Tibial artery (tissue), 4 donors: ENCODE measurements at regions not wholly inside any gene's neighbourhood (a gene's known extent, or its start where the extent isn't known, plus 50 kb on each side); places are given as distances from the start of the nearest gene placed in this dataset.

Experiments
- DNase-seq, 2 donors: peaks; one replicate each; pipeline ENCODE4 v3.0.0-alpha.2; 2019
- H3K27ac ChIP-seq, 2 donors: fragments of 200-600 bp; sonication (generic) in 1 of 2; 1 replicate in 1 of 2; 2 replicates in 1 of 2; pipeline ENCODE4 v1.5.1; 2018 to 2019; ENCODE audit warnings: mild to moderate bottlenecking in 1 of 2
- H3K27me3 ChIP-seq, 2 donors: fragments of 200-600 bp; sonication (generic) in 1 of 2; one replicate each; pipeline versions ENCODE4 v1.5.1 to v1.6.0; 2016 to 2019
- H3K36me3 ChIP-seq, 3 donors: fragments of 200-600 bp; sonication (generic) in 2 of 3; one replicate each; pipeline ENCODE4 v1.5.1; 2016 to 2019; ENCODE audit warnings: mild to moderate bottlenecking in 2 of 3
- H3K4me1 ChIP-seq, 4 donors: fragments of 200-600 bp; sonication (generic) in 2 of 4; 1 replicate in 3 of 4; 2 replicates in 1 of 4; pipeline ENCODE4 v1.5.1; 2016 to 2019
- H3K4me3 ChIP-seq, 2 donors: fragments of 200-600 bp; sonication (generic) in 1 of 2; 1 replicate in 1 of 2; 2 replicates in 1 of 2; pipeline ENCODE4 v1.5.1; 2018 to 2019; ENCODE audit warnings: mild to moderate bottlenecking in 2 of 2
- H3K9me3 ChIP-seq, 3 donors: fragments of 200-600 bp; sonication (generic) in 1 of 3; one replicate each; pipeline ENCODE4 v1.5.1; 2016 to 2019
- intact Hi-C: fragments of 100-400 bp; cut with DNase I; formaldehyde crosslinking; loops from one replicate; pipeline ENCODE4 v1.15.0; 2023; ENCODE audit warnings: low total_unique reads
- TF ChIP-seq, protein P1 (sequence below), 2 experiments: fragments of 200-600 bp in 1 of 2; fragments of 450-650 bp in 1 of 2; IDR thresholded peaks; one replicate each; pipeline ENCODE4 v1.5.1; 2017 to 2019; ENCODE audit warnings: antibody characterized with exemption in 2 of 2, mild to moderate bottlenecking in 1 of 2, moderate library complexity in 1 of 2

DNA sequence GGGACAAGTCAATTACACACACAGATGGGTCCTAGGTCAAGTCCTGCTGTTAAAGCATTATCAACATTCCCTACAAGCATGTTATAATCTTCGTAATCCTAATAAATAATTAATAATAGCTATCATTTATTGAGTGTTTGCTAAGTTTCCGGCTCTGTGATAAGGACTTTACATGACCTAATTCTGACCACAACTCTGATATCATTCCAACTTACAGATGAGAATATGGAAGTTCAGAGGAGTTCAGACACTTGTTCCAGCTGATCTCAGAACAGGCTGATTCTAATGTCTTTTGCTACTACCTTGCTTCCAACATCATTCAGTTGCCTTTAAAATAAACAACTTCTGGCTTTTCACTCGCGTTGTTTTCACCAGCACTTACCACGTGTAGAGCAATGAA, 770.1 kb upstream of the CXADR start:
- H3K4me1 ChIP-seq: no peaks in the 10 kb centered on the region
- H3K27ac ChIP-seq: no peak overlapping the region
- no peaks in the 10 kb centered on the region for H3K9me3 ChIP-seq
- TF ChIP-seq, protein P1, sequence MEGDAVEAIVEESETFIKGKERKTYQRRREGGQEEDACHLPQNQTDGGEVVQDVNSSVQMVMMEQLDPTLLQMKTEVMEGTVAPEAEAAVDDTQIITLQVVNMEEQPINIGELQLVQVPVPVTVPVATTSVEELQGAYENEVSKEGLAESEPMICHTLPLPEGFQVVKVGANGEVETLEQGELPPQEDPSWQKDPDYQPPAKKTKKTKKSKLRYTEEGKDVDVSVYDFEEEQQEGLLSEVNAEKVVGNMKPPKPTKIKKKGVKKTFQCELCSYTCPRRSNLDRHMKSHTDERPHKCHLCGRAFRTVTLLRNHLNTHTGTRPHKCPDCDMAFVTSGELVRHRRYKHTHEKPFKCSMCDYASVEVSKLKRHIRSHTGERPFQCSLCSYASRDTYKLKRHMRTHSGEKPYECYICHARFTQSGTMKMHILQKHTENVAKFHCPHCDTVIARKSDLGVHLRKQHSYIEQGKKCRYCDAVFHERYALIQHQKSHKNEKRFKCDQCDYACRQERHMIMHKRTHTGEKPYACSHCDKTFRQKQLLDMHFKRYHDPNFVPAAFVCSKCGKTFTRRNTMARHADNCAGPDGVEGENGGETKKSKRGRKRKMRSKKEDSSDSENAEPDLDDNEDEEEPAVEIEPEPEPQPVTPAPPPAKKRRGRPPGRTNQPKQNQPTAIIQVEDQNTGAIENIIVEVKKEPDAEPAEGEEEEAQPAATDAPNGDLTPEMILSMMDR (IDR thresholded peaks at IDR 0.05): no peak
- intact Hi-C loops: no loop called here
- H3K27me3 ChIP-seq: no peaks in the 10 kb centered on the region
- DNase-seq: no peak
- no peak overlapping the region for H3K4me3 ChIP-seq
- no peaks in the 10 kb centered on the region for H3K36me3 ChIP-seq

DNA sequence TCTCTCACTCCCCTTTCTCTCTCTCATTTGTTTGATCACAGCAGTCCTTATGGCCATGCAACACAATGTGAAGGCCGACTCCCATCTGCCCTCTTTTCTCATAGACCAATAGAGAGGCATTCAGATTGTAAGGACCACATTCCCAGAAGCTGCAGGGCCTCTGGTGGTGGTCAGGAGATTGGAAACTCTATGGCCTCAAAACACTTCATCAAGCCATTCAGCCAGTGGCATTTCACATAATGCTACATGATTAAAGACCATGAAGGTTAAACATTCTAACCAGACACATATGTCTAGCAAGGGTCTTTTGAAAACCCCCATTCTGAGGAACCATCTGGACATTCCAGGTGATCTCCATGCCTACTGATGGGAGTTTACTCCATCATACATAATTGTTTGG, 769.5 kb upstream of the CXADR start:
- intact Hi-C loops: no loop called here
- Histone ChIP-seq H3K36me3 (no peaks in the 10 kb centered on the region), H3K4me3 (no peak overlapping the region), H3K27ac (no peak overlapping the region), H3K27me3 (no peaks in the 10 kb centered on the region), H3K4me1 (no peaks in the 10 kb centered on the region), H3K9me3 (no peaks in the 10 kb centered on the region)
- no peak for DNase-seq
- TF ChIP-seq, protein P1 (IDR thresholded peaks at IDR 0.05): no peak

DNA sequence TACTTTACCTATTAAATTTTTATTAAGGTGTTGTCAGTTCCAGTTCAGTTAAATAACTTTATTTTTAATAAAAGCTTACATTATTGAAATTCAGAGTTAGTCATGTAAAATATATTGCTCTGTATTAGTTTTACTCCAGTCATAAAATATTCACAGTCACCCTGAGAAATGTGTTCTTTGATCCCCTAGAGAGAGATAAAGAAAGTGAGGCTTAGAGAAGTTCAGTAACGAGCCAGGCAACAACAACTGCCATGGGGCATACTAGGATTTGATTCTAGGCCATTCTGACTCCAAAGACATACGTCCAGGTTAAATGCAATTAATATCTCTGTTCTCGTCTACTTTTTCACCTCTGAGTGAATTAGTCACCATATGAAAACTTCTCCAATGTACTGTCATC, 761.9 kb upstream of the CXADR start:
- H3K27ac ChIP-seq: no peak overlapping the region
- no peak overlapping the region for H3K4me3 ChIP-seq
- intact Hi-C loops: no loop called here
- no peaks in the 10 kb centered on the region for H3K27me3 ChIP-seq
- DNase-seq: no peak
- H3K4me1 ChIP-seq: no peaks in the 10 kb centered on the region
- no peaks in the 10 kb centered on the region for H3K36me3 ChIP-seq
- no peaks in the 10 kb centered on the region for H3K9me3 ChIP-seq
- TF ChIP-seq, protein P1 (IDR thresholded peaks at IDR 0.05): no peak

DNA sequence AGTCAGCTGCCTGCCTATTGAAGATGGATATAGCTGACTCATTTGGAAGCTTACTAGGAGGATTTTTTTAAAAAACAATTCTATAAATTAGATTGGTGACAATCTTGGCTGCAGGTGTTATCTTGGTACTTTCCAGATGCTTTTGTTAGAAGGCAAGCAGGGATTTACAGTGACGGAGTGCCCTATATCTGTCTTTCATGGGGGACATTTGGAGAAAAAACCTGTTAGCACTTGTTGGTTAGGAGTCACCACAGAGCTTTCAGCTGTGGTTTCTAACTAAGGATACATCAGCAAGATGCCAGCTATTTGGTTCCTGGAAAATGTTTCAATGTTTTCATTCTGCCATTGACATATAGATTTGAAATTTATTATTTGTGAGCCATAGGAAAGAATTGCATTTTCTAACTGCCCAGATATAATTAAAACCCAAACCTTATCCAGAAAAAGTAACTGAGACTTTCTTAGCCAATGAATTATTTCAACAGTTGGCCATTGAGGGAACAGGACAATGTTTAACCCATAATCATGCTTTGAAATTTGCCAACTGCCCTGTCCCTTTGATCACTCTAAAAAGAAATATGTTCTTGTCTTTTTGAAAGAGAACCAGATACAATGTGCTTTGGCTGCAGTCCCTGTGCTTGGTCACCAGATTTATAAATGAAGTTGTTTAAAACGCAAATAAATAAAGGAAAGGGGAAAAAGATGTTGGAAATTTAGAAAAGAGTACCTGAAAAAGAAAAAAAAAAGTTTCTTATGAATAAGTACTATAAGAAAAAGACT, 761.0 kb upstream of the CXADR start:
- Histone ChIP-seq H3K36me3 (no peaks in the 10 kb centered on the region), H3K4me3 (no peak overlapping the region), H3K27me3 (no peaks in the 10 kb centered on the region), H3K27ac (no peak overlapping the region), H3K9me3 (no peaks in the 10 kb centered on the region), H3K4me1 (no peaks in the 10 kb centered on the region)
- DNase-seq: no peak
- TF ChIP-seq, protein P1 (IDR thresholded peaks at IDR 0.05): no peak
- intact Hi-C loops: no loop called here

DNA sequence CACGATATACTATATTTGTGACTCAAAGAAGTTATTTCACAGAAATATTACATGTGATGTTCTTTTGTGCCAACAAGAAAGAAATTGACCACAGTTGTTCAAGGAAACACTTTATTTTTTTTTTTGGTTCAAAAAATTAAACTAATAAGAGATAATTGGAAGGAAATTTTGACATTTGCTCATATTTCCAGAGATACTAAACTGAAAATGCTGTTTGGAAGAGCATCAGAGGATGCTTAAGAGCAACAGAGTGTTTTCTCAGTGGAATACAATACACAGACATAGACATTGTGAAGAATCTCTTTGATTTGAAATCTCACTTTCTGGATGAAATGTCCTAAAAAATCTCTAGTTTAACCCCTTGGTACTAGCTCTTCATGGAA, 760.4 kb upstream of the CXADR start:
- intact Hi-C loops: no loop called here
- Histone ChIP-seq H3K4me3 (no peak overlapping the region), H3K27me3 (no peaks in the 10 kb centered on the region), H3K4me1 (no peaks in the 10 kb centered on the region), H3K9me3 (no peaks in the 10 kb centered on the region), H3K36me3 (no peaks in the 10 kb centered on the region), H3K27ac (no peak overlapping the region)
- TF ChIP-seq, protein P1 (IDR thresholded peaks at IDR 0.05): no peak
- DNase-seq: no peak

DNA sequence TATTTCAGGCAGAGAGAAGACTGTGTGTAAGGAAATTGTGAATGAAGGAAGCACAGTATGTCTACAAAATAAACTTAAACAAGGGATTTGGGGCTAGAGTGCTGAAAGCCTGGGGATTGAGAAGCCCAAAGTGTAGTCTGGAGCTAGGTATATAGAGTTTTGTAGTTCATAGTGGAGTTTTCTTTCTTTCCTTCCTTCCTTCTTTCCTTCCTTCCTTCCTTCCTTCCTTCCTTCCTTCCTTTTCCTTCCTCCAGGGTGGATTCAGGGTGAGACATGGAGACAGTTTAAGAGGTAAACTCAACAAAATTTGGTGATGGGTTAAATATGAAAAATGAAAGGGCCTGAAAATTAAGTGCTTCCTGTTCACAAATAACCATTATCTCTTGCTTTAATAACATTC, 757.8 kb upstream of the CXADR start:
- Histone ChIP-seq H3K27me3 (no peaks in the 10 kb centered on the region), H3K36me3 (no peaks in the 10 kb centered on the region), H3K27ac (no peak overlapping the region), H3K4me1 (no peaks in the 10 kb centered on the region), H3K4me3 (no peak overlapping the region), H3K9me3 (no peaks in the 10 kb centered on the region)
- TF ChIP-seq, protein P1 (IDR thresholded peaks at IDR 0.05): no peak
- intact Hi-C loops: no loop called here
- DNase-seq: no peak
